Activated T-helper 1 cell treated with anti-CD3 and anti-CD28 coated beads, Interleukin-2, amount 50 U/mL, for 16 hours (primary cell): ENCODE measurements at regions not wholly inside any gene's neighbourhood (a gene's known extent, or its start where the extent isn't known, plus 50 kb on each side); places are given as distances from the start of the nearest gene placed in this dataset.
"Not testable (repeated sequence)": the region's sequence is repeated elsewhere in the genome, so short reads cannot be mapped to it uniquely, and the experiment has no call there.

Source experiments
- DNase-seq, 2 donors: peaks; one replicate each; pipeline ENCODE4 v3.0.0-alpha.2; 2020; ENCODE audit warnings: low read depth in 1 of 2, low spot score in 1 of 2

DNA sequence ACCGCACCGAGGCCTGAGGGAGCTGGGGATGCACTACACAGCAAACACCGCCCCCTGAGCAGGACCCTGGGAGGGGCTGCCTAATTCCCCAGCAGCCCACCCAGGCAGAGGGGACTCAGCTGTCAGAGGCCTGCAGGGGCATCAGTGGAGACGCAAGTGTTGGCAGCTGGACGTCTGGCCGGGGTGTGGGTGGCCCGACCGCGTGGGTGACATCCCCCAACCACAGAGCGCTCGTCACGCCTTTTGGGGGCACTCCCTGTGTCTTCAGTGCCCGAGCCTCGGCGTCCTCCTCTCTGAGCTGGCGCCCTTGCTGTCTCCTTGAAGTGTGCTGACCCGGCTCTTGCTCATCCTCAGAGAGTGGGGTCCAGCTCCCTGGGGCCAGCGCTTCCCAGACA lies 150.2 kb downstream of the BRD1 start:
- DNase-seq, result no peak

DNA sequence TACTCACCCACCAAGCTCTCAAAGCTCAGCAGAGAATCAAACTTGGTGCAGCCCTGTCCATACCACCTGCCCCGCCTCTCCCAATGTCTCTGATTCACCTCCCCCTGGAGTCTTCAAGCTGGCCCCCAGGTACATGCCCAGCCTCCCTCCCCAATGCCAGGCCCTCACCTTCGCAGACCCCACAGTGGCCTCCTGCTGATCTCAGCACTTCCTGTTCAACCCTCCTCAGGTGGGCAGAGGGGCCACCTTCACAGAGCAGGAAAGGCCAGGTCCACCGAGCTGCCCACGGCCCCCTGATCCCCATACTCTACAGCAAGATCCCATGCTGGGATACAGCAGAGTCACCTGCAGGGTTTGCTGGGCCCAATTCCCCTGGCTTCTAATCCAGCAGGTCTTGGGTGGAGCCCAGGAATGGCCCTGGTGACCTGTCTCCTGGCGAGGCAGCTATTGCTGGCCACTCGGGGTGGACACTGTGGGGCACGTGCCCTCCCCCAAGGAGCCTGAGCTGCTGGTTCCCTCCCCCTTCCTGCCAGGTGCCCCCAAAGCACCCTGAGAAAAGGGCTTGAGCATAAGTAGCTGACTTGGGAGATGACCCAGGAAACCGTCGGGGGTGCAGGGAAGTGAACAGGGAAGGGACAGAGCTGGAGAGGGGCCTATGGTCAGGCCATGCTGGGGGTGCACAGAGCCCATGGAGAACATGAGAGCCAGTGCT lies 150.7 kb downstream of the BRD1 start:
- DNase-seq, result no peak

DNA sequence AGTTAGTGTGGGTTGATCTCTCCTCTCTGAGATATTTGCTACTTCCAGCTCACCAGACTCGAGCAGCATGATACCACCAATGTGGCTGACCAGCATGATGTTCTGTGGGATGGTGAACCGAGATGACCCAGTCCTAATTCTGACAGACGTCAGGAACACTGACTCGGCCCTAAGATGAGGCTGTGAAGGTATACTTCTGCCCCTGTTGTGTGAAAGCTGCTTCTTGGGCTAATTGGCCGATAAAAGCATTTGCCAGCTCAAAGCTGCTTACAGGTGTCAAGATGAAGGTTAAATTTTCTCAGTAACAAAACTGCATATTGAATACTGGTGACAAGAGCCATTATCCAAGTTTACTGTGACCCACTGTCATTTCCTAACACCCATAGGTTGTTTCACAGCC lies 151.4 kb downstream of the BRD1 start:
- no peak for DNase-seq

GRCh38 chr22:49674479-49675050 lies 153.1 kb downstream of the BRD1 start:
- DNase-seq, result no peak

DNA sequence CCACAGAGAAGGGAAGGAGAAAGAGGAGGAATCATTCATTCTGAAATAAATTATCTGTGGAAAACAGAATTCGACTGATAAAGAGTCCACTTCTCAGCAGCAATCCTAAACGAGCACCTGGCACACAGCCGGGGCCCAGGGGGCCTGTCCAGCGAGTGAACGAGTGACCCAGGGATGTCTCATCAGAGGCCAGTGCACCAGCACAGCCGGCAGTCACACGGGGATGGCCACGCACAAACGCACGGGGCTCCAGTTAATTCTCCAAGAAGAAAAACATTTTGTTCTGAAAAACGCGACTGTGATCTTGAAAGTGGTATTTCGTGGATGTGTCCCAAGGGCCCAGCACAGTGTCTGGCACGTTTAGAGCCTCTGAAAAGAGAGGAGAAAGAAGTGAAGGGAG lies 154.6 kb downstream of the BRD1 start:
- no peak for DNase-seq

GRCh38 chr22:49672014-49672516 lies 155.6 kb downstream of the BRD1 start:
- no peak for DNase-seq

DNA sequence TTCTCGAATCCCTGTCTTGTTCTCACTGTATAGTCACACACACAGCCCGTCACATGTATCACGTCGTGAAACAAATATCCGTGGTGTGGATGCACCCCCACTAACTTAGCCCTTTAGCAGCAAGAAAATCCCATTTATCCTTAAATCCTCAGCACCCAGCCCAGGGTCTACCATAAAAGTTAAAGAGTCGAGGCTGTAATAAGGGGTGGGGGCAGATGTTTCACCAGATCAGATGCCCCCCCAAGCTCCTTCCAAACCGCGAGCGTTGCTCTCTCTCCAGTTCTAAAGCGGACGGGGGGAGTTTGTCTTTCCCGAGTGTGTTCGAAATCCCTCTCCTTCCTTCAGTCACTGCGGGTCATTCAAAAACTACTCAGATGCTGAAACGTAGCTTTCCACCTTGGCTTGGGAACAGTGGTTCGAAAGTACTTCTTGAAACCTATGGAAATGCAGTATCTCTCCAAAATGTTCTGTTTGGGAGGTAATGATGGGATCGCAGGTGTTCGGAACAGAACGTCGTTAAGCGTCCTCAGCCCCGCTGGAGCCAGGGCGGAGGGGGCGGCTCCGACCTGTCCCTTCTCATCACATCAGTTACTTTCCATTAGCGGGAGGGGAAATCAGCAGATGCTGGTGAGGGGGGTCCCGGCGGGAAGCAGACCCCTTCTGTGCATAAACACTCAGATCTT lies 156.2 kb downstream of the BRD1 start:
- no peak for DNase-seq

DNA sequence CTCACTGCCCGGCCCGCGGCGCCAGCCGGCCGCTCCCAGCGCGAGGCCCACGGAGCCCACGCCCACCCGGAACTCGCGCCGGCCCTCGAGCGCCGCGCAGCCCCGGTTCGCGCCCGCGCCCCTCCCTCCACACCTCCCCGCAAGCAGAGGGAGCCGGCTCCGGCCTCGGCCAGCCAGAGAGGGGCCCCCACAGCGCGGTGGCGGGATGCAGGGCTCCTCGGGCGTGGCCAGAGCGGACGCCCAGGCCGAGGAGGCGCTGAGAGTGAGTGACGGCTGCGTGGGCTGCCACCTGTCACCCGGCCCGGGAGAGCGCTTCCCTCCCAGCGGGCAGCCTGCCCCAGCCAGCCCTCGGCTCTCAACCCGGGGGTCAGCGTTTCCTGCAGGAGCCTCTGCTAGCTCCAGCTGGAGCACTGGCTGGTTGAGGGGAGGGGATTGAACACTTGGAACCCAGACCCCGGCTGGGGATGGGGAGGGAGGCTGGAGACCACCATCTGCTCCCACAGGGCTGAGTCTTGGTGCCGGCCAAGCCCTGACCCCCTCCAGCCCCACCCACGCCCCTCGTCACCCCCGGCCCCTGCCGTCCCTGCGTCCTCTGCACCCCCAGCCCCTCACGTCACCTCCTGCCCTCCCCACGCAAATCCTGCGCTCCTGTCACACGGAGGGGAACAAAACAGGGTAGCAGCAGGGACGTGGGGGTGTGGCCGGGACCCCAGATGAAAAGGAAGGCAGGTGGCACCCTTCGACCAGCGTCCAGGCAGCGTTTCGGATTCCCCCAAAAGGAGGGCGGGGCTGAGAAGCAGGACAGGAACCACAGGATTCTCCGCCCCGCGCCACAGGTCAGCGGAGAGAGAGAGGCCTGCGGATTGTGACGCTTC lies 157.0 kb downstream of the BRD1 start:
- DNase-seq, result no peak

DNA sequence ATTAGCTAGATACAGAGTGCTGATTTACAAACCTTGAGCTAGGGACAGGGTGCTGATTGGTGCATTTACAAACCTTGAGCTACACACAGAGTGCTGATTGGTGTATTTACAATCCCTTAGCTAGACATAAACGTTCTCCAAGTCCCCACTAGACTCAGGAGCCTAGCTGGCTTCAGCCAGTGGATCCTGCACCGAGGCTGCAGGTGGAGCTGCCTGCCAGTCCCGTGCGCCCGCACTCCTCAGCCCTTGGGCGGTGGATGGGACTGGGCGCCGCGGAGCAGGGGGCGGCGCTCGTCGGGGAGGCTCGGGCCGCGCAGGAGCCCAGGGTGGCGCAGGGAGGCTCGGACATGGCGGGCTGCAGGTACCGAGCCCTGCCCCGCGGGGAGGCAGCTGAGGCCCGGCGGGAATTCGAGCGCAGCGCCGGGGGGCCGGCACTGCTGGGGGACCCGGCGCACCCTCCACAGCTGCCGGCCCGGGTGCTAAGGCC lies 157.7 kb downstream of the BRD1 start:
- DNase-seq, result not testable (repeated sequence)

DNA sequence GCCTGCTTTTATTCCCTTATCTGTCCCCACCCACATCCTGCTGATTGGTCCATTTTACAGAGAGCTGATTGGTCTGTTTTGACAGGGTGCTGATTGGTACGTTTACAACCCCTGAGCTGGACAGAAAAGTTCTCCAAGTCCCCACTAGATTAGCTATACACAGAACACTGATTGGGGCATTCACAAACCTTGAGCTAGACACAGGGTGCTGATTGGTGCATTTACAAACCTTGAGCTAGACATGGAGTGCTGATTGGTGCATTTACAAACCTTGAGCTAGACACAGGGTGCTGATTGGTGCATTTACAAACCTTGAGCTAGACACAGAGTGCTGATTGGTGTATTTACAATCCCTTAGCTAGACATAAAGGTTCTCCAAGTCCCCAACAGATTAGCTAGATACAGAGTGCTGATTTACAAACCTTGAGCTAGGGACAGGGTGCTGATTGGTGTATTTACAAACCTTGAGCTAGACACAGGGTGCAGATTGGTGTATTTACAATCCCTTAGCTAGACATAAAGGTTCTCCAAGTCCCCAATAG lies 158.2 kb downstream of the BRD1 start:
- DNase-seq, result not testable (repeated sequence)

DNA sequence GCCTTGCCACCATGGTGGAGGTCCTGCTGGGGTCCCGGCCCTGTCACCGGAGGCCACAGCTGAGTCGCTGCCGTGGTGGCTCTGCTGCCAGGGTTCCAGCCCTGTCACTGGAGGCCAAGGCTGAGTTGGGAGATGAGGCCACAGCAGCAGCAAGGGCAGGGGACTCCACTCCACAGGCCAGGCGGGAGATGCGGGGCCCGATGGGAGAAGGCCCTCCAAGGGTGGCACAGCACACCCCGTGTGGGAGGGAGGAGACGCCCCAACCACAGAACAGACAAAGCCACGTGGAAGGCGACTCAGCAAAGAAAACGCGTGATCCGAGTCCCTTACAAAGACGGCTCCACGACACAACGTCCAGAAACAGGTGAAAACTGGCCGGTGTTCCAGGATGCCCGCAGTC lies 159.3 kb downstream of the BRD1 start:
- DNase-seq, result no peak

- DNase-seq, result no peak
Measured at GRCh38 chr22:49667236-49667635, 160.4 kb downstream of the BRD1 start.

GRCh38 chr22:49666146-49666809 lies 161.4 kb downstream of the BRD1 start:
- no peak for DNase-seq

DNA sequence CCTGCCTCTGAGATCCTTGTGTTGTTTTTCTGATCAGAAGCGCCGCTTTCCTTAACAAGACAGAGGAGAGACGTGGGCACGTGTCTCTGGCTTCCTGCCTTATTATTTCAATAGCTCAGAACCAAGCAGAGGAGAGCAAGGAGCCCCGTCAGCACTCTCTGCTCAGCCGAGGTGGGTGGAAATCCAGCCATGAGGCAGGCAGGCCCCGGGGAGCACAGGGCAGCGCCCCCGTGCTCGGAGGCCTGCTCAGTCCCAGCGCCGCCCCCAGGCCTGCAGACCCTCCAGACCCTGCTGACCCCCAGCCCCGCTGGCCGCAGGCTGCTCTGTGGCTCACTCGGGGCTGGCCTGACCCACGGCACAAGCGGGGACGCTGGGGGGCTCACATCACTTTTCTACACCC lies 162.8 kb downstream of the BRD1 start:
- DNase-seq, result no peak

- DNase-seq, result no peak
Measured at GRCh38 chr22:49664371-49664881, 163.2 kb downstream of the BRD1 start.

- DNase-seq, result no peak
Measured at GRCh38 chr22:49663823-49664222, 163.8 kb downstream of the BRD1 start.

- no peak for DNase-seq
Measured at GRCh38 chr22:49663311-49663711, 164.4 kb downstream of the BRD1 start.

- DNase-seq, result no peak
Measured at GRCh38 chr22:49662681-49663080, 165.0 kb downstream of the BRD1 start.

GRCh38 chr22:49660794-49661781 lies 166.6 kb downstream of the BRD1 start:
- DNase-seq, result no peak
